SU-DHL-6 (cell line): ENCODE measurements at regions not wholly inside any gene's neighbourhood (a gene's known extent, or its start where the extent isn't known, plus 50 kb on each side); places are given as distances from the start of the nearest gene placed in this dataset.

Experiments
- H2AFZ ChIP-seq: fragments of 200-600 bp; sonication (generic); 2 replicates; pipeline ENCODE4 v1.6.1; 2014; ENCODE audit warnings: low read depth, mild to moderate bottlenecking, moderate library complexity, mixed read lengths, antibody characterized with exemption, low read length; ENCODE audit not compliant: severe bottlenecking
- H3F3A ChIP-seq: fragments of 200-600 bp; shearing (Covaris generic); 2 replicates; pipeline ENCODE4 v1.6.0; 2016; ENCODE audit warnings: antibody characterized with exemption, mild to moderate bottlenecking; ENCODE audit not compliant: insufficient read depth
- H3K27ac ChIP-seq: fragments of 200-600 bp; sonication (generic); 2 replicates; pipeline ENCODE4 v1.5.1; 2016; ENCODE audit warnings: low read depth, mild to moderate bottlenecking, low read length, moderate library complexity, mixed read lengths
- H3K27me3 ChIP-seq: fragments of 200-600 bp; sonication (generic), shearing (Covaris generic); 2 replicates; pipeline ENCODE4 v1.6.0; 2014; ENCODE audit warnings: mild to moderate bottlenecking, low read length
- H3K36me3 ChIP-seq: fragments of 200-600 bp; sonication (generic); 2 replicates; pipeline ENCODE4 v1.6.1; 2014; ENCODE audit warnings: mild to moderate bottlenecking, low read length, mixed read lengths
- H3K4me2 ChIP-seq: fragments of 300-600, 200-600 bp; shearing (Covaris generic), sonication (generic); 2 replicates; pipeline ENCODE4 v1.6.0; 2014; ENCODE audit warnings: low read length, low read depth, mild to moderate bottlenecking; ENCODE audit not compliant: poor library complexity, severe bottlenecking
- H3K4me3 ChIP-seq: fragments of 200-600 bp; sonication (generic); 2 replicates; pipeline ENCODE4 v1.5.1; 2014; ENCODE audit warnings: antibody characterized with exemption, low read length, mild to moderate bottlenecking, mixed read lengths; ENCODE audit not compliant: insufficient read depth, poor library complexity, severe bottlenecking
- H3K79me2 ChIP-seq: fragments of 200-600 bp; sonication (generic); 2 replicates; pipeline ENCODE4 v1.6.1; 2014; ENCODE audit warnings: mild to moderate bottlenecking, low read length, moderate library complexity; ENCODE audit not compliant: insufficient read depth
- H3K9ac ChIP-seq: fragments of 200-600 bp; sonication (generic); 2 replicates; pipeline ENCODE4 v1.7.0; 2014; ENCODE audit warnings: mild to moderate bottlenecking, low read length
- H3K9me2 ChIP-seq: fragments of 200-600 bp; sonication (generic); replicated peaks from 2 replicates; pipeline ENCODE4 v1.6.1; 2014; ENCODE audit warnings: low read length; ENCODE audit not compliant: insufficient read depth
- H3K9me3 ChIP-seq: fragments of 200-600 bp; sonication (generic); 2 replicates; pipeline ENCODE4 v1.6.1; 2014; ENCODE audit warnings: low read length, mixed read lengths; ENCODE audit not compliant: insufficient read depth
- H4K20me1 ChIP-seq: fragments of 200-600 bp; sonication (generic); 2 replicates; pipeline ENCODE4 v1.6.1; 2014; ENCODE audit warnings: low read depth, mild to moderate bottlenecking, antibody characterized with exemption, low read length, moderate library complexity, mixed read lengths
- CTCF ChIP-seq: fragments of 200-600 bp; sonication (generic); IDR thresholded peaks from one replicate; pipeline ENCODE4 v1.5.1; 2017; ENCODE audit warnings: antibody characterized with exemption, mild to moderate bottlenecking, low read length, moderate library complexity; ENCODE audit not compliant: insufficient read depth, poor library complexity, severe bottlenecking
- EZH2phosphoT487 ChIP-seq: fragments of 200-600 bp; sonication (generic), shearing (Covaris generic); conservative IDR thresholded peaks from 2 replicates; pipeline ENCODE4 v1.6.1; 2018; ENCODE audit warnings: mild to moderate bottlenecking, antibody characterized with exemption, low read length, moderate library complexity, mixed read lengths

- Histone ChIP-seq H3K9ac (no peak overlapping the region), H3K36me3 (no peaks in the 10 kb centered on the region), H3K27ac (no peak overlapping the region), H3F3A (no peaks in the 10 kb centered on the region), H3K4me3 (no peak overlapping the region), H3K9me2 (no peaks in the 10 kb centered on the region), H3K9me3 (peaks cover 11% of the 10 kb centered on the region; the same call in 1 of the 2 replicates), H3K4me2 (no peak overlapping the region), H2AFZ (no peak overlapping the region), H3K27me3 (no peaks in the 10 kb centered on the region), H3K79me2 (no peaks in the 10 kb centered on the region), H4K20me1 (no peaks in the 10 kb centered on the region)
- no peak for TF ChIP-seq EZH2phosphoT487
- no peak for TF ChIP-seq CTCF
Measured at GRCh38 chr5:100165309-100165708, 369.9 kb upstream of the FAM174A start.

DNA sequence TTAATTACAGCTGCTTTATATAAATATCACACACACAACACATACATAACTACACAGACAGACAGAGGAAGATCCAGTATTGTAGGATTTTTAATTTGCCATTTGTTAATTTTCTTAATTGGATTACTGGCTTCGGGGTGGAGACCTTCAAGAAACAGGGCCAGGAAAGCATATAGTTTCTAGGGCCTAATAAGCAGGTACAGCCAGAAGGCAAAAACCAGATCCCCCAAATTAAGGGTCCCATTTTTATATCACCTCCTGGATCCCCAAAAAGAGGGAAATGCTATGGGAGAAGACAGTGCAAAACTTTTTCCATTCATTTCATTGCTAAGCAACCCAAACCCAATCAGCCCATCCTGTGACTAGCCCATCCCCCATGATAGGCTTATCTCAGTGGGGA, 373.3 kb upstream of the FAM174A start:
- Histone ChIP-seq H3K9ac (no peak overlapping the region), H3K4me3 (no peak overlapping the region), H4K20me1 (no peaks in the 10 kb centered on the region), H3K4me2 (no peak overlapping the region), H3K9me2 (no peaks in the 10 kb centered on the region), H3F3A (no peaks in the 10 kb centered on the region), H3K27ac (no peak overlapping the region), H3K9me3 (peaks cover 11% of the 10 kb centered on the region; the same call in 1 of the 2 replicates), H2AFZ (no peak overlapping the region), H3K27me3 (no peaks in the 10 kb centered on the region), H3K79me2 (no peaks in the 10 kb centered on the region), H3K36me3 (no peaks in the 10 kb centered on the region)
- TF ChIP-seq CTCF: no peak
- no peak for TF ChIP-seq EZH2phosphoT487

DNA sequence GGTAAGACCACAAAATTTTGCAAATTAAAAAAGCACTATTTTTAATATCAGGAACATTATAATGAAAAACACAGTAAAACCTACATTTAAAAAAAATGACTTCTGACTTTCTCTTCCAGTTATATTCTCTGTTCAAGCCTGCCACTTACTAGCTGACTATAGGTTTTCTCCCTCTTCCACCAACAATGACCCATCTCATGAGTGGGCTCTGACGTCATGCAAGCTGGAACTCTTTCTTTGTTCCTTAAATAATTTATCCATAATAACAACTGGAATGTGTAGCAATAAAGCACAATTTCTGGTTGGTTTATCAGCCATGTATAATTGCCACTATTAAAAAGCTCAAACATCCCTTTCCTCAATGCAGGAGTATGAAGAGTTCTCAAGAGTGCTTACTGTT, 378.1 kb upstream of the FAM174A start:
- Histone ChIP-seq H3K9me3 (peaks cover 8% of the 10 kb centered on the region; the same call in 1 of the 2 replicates), H3K9me2 (no peaks in the 10 kb centered on the region), H3K79me2 (no peaks in the 10 kb centered on the region), H3K9ac (no peak overlapping the region), H3F3A (no peaks in the 10 kb centered on the region), H3K4me2 (no peak overlapping the region), H3K27ac (no peak overlapping the region), H3K27me3 (no peaks in the 10 kb centered on the region), H3K4me3 (no peak overlapping the region), H3K36me3 (peaks cover 4% of the 10 kb centered on the region; the same call in 1 of the 2 replicates), H4K20me1 (no peaks in the 10 kb centered on the region), H2AFZ (no peak overlapping the region)
- TF ChIP-seq CTCF (no peak), EZH2phosphoT487 (no peak)

DNA sequence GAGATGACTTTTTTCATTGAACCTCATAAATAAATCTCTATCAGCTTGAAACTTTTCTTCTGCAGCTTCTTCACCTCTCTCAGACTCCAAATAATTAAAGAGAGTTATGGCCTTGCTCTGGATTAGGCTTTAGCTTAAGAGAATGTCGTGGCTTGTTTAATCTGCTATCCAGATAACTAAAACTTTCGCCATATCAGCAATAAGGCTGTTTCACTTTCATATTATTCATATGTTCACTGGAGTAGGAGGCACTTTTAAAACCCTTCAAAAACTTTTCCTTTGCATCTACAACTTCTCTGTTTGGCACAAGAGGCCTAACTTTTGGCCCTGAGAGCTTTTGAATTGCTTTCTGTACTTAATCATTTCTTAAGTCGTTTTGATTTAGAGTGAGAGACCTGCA, 386.9 kb upstream of the FAM174A start:
- Histone ChIP-seq H3K9me2 (no peaks in the 10 kb centered on the region), H3K27ac (no peak overlapping the region), H3K4me3 (no peak overlapping the region), H3K36me3 (peaks cover 4% of the 10 kb centered on the region; the same call in 1 of the 2 replicates), H3K9ac (no peak overlapping the region), H3F3A (no peaks in the 10 kb centered on the region), H3K9me3 (no peaks in the 10 kb centered on the region), H4K20me1 (no peaks in the 10 kb centered on the region), H3K27me3 (no peaks in the 10 kb centered on the region), H2AFZ (no peak overlapping the region), H3K79me2 (no peaks in the 10 kb centered on the region), H3K4me2 (no peak overlapping the region)
- TF ChIP-seq CTCF: no peak
- TF ChIP-seq EZH2phosphoT487: no peak
